HEK293T (cell line): ENCODE measurements at regions not wholly inside any gene's neighbourhood (a gene's known extent, or its start where the extent isn't known, plus 50 kb on each side); places are given as distances from the start of the nearest gene placed in this dataset.
"Not testable (repeated sequence)": the region's sequence is repeated elsewhere in the genome, so short reads cannot be mapped to it uniquely, and the experiment has no call there.

Source experiments
- CTCF ChIA-PET: fragments of 350-600 bp; formaldehyde crosslinking; extraction: SDS; loops from one replicate; lab custom pipeline; 2021; ENCODE audit warnings: antibody characterized with exemption, inconsistent platforms; lab: Yijun Ruan, JAX
- POLR2A ChIA-PET: fragments of 350-600 bp; formaldehyde crosslinking; extraction: SDS; loops from one replicate; lab custom pipeline; 2020; ENCODE audit warnings: antibody characterized with exemption, inconsistent platforms; lab: Yijun Ruan, JAX
- DNase-seq: peaks from one replicate; pipeline ENCODE4 v3.0.0; 2012; ENCODE audit warnings: mixed read lengths; ENCODE audit errors: extremely low spot score
- ARNT ChIP-seq: fragments of 450-650 bp; IDR thresholded peaks from 2 replicates; pipeline ENCODE4 v1.6.1; 2017; ENCODE audit warnings: mild to moderate bottlenecking
- BHLHE40 ChIP-seq: fragments of 450-650 bp; IDR thresholded peaks from 2 replicates; pipeline ENCODE4 v1.6.1; 2016; ENCODE audit warnings: mild to moderate bottlenecking, moderate library complexity, borderline replicate concordance
- CTBP1 ChIP-seq: fragments of 450-650 bp; IDR thresholded peaks from 2 replicates; pipeline ENCODE4 v1.6.1; 2016; ENCODE audit warnings: borderline replicate concordance
- ELF4 ChIP-seq: fragments of 450-650 bp; IDR thresholded peaks from 2 replicates; pipeline ENCODE4 v1.6.1; 2017; ENCODE audit warnings: antibody characterized with exemption
- FOXA1 ChIP-seq: fragments of 450-650 bp; IDR thresholded peaks from 2 replicates; pipeline ENCODE4 v1.6.1; 2016; ENCODE audit warnings: mild to moderate bottlenecking
- FOXK2 ChIP-seq: fragments of 450-650 bp; IDR thresholded peaks from 2 replicates; pipeline ENCODE4 v1.6.1; 2016; ENCODE audit warnings: mild to moderate bottlenecking
- FOXM1 ChIP-seq: fragments of 450-650 bp; IDR thresholded peaks from 2 replicates; pipeline ENCODE4 v1.6.1; 2017; ENCODE audit warnings: mild to moderate bottlenecking, borderline replicate concordance
- HDGF ChIP-seq: fragments of 450-650 bp; IDR thresholded peaks from 2 replicates; pipeline ENCODE4 v1.6.1; 2017; ENCODE audit warnings: antibody characterized with exemption, borderline replicate concordance
- L3MBTL2 ChIP-seq: fragments of 450-650 bp; conservative IDR thresholded peaks from 2 replicates; pipeline ENCODE4 v1.6.1; 2016; ENCODE audit warnings: mild to moderate bottlenecking
- LEF1 ChIP-seq: fragments of 450-650 bp; IDR thresholded peaks from 2 replicates; pipeline ENCODE4 v1.6.1; 2017; ENCODE audit warnings: mild to moderate bottlenecking, borderline replicate concordance
- NFRKB ChIP-seq: fragments of 450-650 bp; IDR thresholded peaks from 2 replicates; pipeline ENCODE4 v1.6.1; 2016; ENCODE audit warnings: mild to moderate bottlenecking, moderate library complexity
- SP1 ChIP-seq: fragments of 450-650 bp; IDR thresholded peaks from 2 replicates; pipeline ENCODE4 v1.6.1; 2017
- SUZ12 ChIP-seq: fragments of 450-650 bp; IDR thresholded peaks from 2 replicates; pipeline ENCODE4 v1.6.1; 2016; ENCODE audit warnings: mild to moderate bottlenecking
- TARDBP ChIP-seq: fragments of 450-650 bp; IDR thresholded peaks from 2 replicates; pipeline ENCODE4 v1.6.1; 2016
- ZNF384 ChIP-seq: fragments of 450-650 bp; IDR thresholded peaks from 2 replicates; pipeline ENCODE4 v1.6.1; 2016
- TF ChIP-seq, protein P1 (sequence below): fragments of 450-650 bp; IDR thresholded peaks from 2 replicates; pipeline ENCODE4 v1.6.1; 2016

DNA sequence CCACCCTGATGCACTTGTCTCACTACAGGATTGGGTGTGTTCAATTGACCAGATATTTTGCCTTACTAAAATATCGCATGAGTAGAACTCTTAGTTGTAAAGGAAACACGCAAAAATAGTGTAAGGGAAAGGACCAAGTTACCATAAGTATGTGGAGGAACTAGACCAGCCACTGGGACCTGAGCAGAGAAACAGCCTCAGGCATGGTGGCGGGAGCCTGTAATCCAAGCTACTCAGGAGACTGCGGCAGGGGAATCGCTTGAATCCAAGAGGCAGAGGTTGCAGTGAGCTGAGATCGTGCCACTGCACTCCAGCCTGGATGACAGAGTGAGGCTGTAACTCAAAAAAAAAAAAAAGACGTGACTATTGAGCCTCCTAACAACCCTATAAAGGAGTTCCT lies 117.9 kb upstream of the SPATA31C2 start:
- TF ChIP-seq, protein P1, sequence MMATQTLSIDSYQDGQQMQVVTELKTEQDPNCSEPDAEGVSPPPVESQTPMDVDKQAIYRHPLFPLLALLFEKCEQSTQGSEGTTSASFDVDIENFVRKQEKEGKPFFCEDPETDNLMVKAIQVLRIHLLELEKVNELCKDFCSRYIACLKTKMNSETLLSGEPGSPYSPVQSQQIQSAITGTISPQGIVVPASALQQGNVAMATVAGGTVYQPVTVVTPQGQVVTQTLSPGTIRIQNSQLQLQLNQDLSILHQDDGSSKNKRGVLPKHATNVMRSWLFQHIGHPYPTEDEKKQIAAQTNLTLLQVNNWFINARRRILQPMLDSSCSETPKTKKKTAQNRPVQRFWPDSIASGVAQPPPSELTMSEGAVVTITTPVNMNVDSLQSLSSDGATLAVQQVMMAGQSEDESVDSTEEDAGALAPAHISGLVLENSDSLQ, result no peak
- TF ChIP-seq FOXK2 (no peak), FOXA1 (no peak), L3MBTL2 (no peak), BHLHE40 (no peak), ZNF384 (no peak), SP1 (no peak), ARNT (no peak), NFRKB (no peak)
- no peak for DNase-seq
- ChIA-PET POLR2A (no interaction called here), CTCF (no interaction called here)

DNA sequence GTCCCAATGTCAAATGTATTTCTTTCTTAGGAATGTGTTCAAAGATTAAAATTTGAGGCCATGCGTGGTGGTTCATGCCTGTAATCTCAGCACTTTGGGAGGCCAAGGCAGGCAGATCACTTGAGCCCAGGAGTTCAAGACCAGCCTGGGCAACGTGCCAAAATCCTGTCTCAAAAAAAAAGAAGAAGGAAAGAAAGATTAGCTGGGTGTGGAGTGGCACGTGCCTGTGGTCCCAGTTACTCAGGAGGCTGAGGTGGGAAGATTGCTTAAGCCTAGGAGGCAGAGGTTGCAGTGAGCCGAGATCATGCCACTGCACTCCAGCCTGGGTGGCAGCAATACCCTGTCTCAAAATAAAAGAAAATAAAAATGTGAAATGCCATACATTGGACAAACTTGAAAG lies 117.5 kb upstream of the SPATA31C2 start:
- POLR2A ChIA-PET, DNase-seq, CTCF ChIA-PET: not testable (repeated sequence)

DNA sequence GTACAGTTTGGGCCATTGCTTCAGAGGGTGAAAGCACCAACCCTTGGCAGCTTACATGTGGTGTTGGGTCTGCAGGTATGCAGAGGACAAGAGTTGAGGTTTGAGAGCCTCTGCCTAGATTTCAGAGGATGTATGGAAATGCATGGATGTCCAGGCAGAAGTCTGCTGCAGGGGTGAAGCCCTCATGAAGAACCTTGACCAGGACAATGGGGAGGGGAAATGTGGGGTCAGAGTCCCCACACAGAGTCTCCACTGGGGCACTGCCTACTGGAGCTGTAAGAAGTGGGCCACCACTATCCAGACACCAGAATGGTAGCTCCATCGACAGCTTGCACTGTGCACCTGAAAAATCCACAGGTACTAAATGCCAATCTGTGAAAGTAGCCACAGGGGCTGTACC lies 113.6 kb upstream of the SPATA31C2 start:
- ChIA-PET POLR2A (no interaction called here), CTCF (no interaction called here)
- TF ChIP-seq FOXM1 (no peak), FOXK2 (no peak), LEF1 (no peak), SUZ12 (no peak), ELF4 (no peak), HDGF (no peak)
- TF ChIP-seq, protein P1, result no peak
- DNase-seq, result no peak

DNA sequence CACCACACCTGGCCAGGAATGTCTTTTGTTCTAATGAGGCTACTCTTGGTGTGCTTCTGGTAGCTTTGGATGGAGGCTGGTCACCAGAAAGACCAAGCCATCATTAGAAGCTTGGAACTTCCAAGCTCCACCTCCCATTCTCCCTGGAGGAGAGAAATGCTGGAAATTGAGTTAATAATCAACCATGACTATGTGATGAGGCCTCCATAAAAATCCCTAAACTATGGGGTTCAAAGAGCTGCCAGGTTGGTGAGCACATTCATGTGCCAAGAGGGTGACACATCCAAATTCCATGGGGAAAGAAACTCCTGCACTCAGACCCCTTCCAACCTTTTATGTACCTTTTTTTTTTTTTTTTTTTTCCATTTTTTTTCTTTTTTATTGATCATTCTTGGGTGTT lies 105.5 kb upstream of the SPATA31C2 start:
- ChIA-PET CTCF (no interaction called here), POLR2A (interaction anchor here (0.6 kb wide), 1 partner anchor 1071 kb away, joined by 3 read pairs; no protein-coding TSS in a partner anchor)
- DNase-seq, result no peak
- TF ChIP-seq NFRKB (no peak), FOXA1 (no peak), ARNT (no peak), ELF4 (no peak), ZNF384 (no peak), SUZ12 (no peak), TARDBP (no peak), L3MBTL2 (no peak), BHLHE40 (no peak), HDGF (no peak), FOXK2 (no peak), LEF1 (no peak), FOXM1 (no peak)
- TF ChIP-seq, protein P1, result no peak

DNA sequence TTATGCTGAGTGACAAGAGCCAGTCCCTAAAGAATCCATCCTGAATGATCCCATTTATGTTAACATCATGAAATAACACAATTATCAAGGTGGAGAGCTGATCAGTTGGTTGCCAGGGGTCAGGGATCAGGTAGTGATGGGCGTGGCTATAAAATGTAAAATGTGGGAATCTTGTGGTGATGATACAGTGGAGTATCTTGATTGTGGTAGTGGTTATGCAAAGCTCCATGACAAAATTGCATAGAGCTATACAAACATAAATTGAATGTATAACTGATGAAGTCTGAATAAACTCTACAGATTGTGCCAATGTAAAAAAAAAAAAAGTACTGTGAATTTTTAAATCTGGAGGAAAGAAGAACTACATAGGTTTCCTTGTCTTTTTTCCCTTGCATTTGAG lies 104.6 kb upstream of the SPATA31C2 start:
- TF ChIP-seq HDGF (no peak), ZNF384 (no peak), ARNT (no peak)
- DNase-seq, result no peak
- ChIA-PET POLR2A (no interaction called here), CTCF (no interaction called here)

DNA sequence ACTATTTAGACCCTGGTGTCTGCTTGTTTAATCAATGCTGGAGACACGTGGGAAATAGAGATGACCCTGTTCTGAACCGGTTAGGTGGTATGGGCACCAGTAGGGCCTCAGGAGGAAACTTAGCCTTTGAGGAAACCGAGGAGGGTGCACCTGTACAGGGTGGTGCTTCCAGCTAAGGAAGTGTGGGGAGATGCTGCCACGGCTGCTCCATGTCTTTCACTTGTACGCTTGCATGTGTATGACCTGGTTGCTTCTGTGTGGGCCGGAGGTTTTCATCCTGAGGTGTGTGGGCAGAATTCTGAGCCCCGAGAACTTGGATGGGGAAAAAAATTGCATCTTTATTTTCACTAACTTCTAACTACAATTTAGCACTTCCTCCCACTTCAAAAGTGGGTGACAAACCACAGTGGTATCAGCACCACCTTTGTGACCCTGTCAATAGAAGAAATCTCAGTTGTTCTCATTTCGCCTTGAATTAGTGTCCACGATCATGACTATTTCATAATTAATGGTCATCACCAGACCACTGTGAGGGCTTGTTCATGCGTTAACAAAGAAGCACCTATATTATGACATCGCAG lies 99.8 kb upstream of the SPATA31C2 start:
- ChIA-PET POLR2A (no interaction called here), CTCF (no interaction called here)
- DNase-seq, result no peak
- TF ChIP-seq CTBP1 (no peak), FOXK2 (no peak), TARDBP (no peak), ARNT (no peak), HDGF (no peak), FOXM1 (no peak), SP1 (no peak), FOXA1 (no peak), ZNF384 (no peak)

DNA sequence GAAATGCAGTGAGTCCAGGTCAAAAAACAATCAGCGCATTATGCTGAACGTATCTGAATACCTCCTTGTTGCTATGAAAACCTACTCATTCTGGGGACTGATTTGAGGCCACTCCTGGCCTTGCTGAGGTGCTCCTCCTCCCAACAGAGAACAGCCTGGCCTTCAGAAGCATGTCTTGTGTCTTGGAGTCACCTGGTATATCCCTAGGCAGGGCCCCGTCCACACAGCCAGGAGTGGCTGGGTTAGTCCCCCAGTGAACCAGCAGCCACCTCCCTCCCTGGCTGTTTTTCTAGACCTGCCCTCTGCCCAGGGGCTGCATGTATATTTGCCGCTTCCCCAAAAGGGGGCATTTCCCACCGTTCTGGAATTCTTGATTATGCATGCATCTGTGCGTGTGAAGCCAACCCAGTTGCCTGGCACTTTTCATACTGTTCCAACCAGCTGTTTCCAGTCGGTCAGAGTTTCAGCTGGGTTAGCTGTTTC lies 99.2 kb upstream of the SPATA31C2 start:
- no peak for DNase-seq
- TF ChIP-seq FOXA1 (no peak), HDGF (no peak)
- TF ChIP-seq, protein P1, result no peak
- CTCF ChIA-PET, result no interaction called here
- POLR2A ChIA-PET, result no interaction called here
